HCT116 (cell line): ENCODE measurements at regions not wholly inside any gene's neighbourhood (a gene's known extent, or its start where the extent isn't known, plus 50 kb on each side); places are given as distances from the start of the nearest gene placed in this dataset.

Experiments
- ATAC-seq: fragments of 200-7000 bp; cut with Tn5 transposase; 2 replicates; pipeline ENCODE4 v1.9.1; 2020; ENCODE audit warnings: mild to moderate bottlenecking, moderate library complexity
- BruUV-seq: library from RNA; stranded (reverse); fragments of 400-500 nt; replicated peaks from 2 replicates; lab custom pipeline; 2021; lab: Mats Ljungman, UMichigan
- CTCF ChIA-PET: fragments of 300-600 bp; sonication (Branson Sonifier 250); formaldehyde crosslinking; loops from one replicate; lab custom pipeline; 2021; ENCODE audit warnings: antibody characterized with exemption; lab: Charles Lee
- POLR2A ChIA-PET: fragments of 300-600, 350-600 bp; sonication (Branson Sonifier 250); formaldehyde crosslinking; loops from one replicate; lab custom pipeline; 2021; ENCODE audit warnings: antibody characterized with exemption; lab: Charles Lee
- RAD21 ChIA-PET, 2 experiments: fragments of 300-600 bp; sonication (Branson Sonifier 250); formaldehyde crosslinking; loops; one replicate each; lab custom pipeline; 2023; ENCODE audit warnings: low total read pairs in 2 of 2; ENCODE audit not compliant: uncharacterized antibody in 2 of 2, unreplicated experiment in 2 of 2, low non-redundant PET in 1 of 2; lab: Charles Lee
- DNase-seq: peaks from one replicate; pipeline ENCODE4 v3.0.0-alpha.2; 2010; ENCODE audit warnings: low read depth, low spot score
- H2AFZ ChIP-seq: fragments of 200-600 bp; shearing (Covaris generic), sonication (generic); 2 replicates; pipeline ENCODE4 v1.6.1; 2017; ENCODE audit warnings: low read depth, mixed run types, mixed read lengths, antibody characterized with exemption, low read length; ENCODE audit not compliant: poor library complexity, severe bottlenecking
- H3K27ac ChIP-seq: 2 replicates; pipeline ENCODE4 v1.5.1; 2012; ENCODE audit warnings: low read depth, low read length
- H3K27me3 ChIP-seq: fragments of 200-600 bp; sonication (generic); 2 replicates; pipeline ENCODE4 v1.6.1; 2016; ENCODE audit warnings: mixed run types, low read length, mixed read lengths; ENCODE audit not compliant: insufficient read depth
- H3K36me3 ChIP-seq, 2 experiments: fragments of 200-500 bp in 1 of 2; fragments of 200-600 bp in 1 of 2; sonication (Bioruptor generic) in 1 of 2; sonication (generic) in 1 of 2; 2 replicates each; pipeline versions ENCODE4 v1.5.1 to v1.6.1; 2014 to 2016; ENCODE audit warnings: low read length in 2 of 2, inconsistent platforms in 1 of 2, mixed read lengths in 1 of 2, mixed run types in 1 of 2; ENCODE audit not compliant: insufficient read depth in 2 of 2, control insufficient read depth in 1 of 2
- H3K4me1 ChIP-seq, 2 experiments: fragments of 200-600 bp in 1 of 2; sonication (generic) in 1 of 2; 2 replicates each; pipeline versions ENCODE4 v1.5.1 to v1.6.1; 2012 to 2017; ENCODE audit warnings: low read length in 2 of 2, inconsistent platforms in 1 of 2, mild to moderate bottlenecking in 1 of 2, mixed read lengths in 1 of 2, mixed run types in 1 of 2, moderate library complexity in 1 of 2; ENCODE audit not compliant: insufficient read depth in 2 of 2, control insufficient read depth in 1 of 2
- H3K4me2 ChIP-seq: fragments of 200-600 bp; sonication (generic); 2 replicates; pipeline ENCODE4 v1.6.1; 2017; ENCODE audit warnings: mixed run types, low read length, mixed read lengths
- H3K4me3 ChIP-seq, 2 experiments: fragments of 200-600 bp in 1 of 2; sonication (generic) in 1 of 2; replicated peaks in 1 of 2; 2 replicates each; pipeline ENCODE4 v1.5.1; 2011 to 2016; ENCODE audit warnings: low read length in 2 of 2, control low read depth in 1 of 2, low read depth in 1 of 2, mild to moderate bottlenecking in 1 of 2, mixed read lengths in 1 of 2, mixed run types in 1 of 2
- H3K79me2 ChIP-seq: fragments of 200-600 bp; sonication (generic); 2 replicates; pipeline ENCODE4 v1.6.1; 2017; ENCODE audit warnings: mild to moderate bottlenecking, mixed run types, low read length, moderate library complexity, mixed read lengths; ENCODE audit not compliant: insufficient read depth
- H3K9ac ChIP-seq: fragments of 200-600 bp; sonication (generic); 2 replicates; pipeline ENCODE4 v1.6.1; 2016; ENCODE audit warnings: low read length, mixed read lengths
- H3K9me2 ChIP-seq: fragments of 200-600 bp; sonication (generic), shearing (Covaris generic); 2 replicates; pipeline ENCODE4 v1.6.1; 2017; ENCODE audit warnings: mixed run types, mild to moderate bottlenecking, moderate library complexity; ENCODE audit not compliant: insufficient read depth
- H3K9me3 ChIP-seq, 2 experiments: fragments of 200-500 bp in 1 of 2; fragments of 200-600 bp in 1 of 2; sonication (Bioruptor generic) in 1 of 2; sonication (generic) in 1 of 2; 2 replicates each; pipeline ENCODE4 v1.6.1; 2014 to 2017; ENCODE audit warnings: low read length in 2 of 2, mixed read lengths in 2 of 2, inconsistent platforms in 1 of 2, low read depth in 1 of 2, mild to moderate bottlenecking in 1 of 2, mixed run types in 1 of 2, moderate library complexity in 1 of 2; ENCODE audit not compliant: control insufficient read depth in 1 of 2, insufficient read depth in 1 of 2
- H4K20me1 ChIP-seq: fragments of 200-600 bp; sonication (generic), shearing (Covaris generic); 2 replicates; pipeline ENCODE4 v1.6.1; 2017; ENCODE audit warnings: mixed run types, mild to moderate bottlenecking, moderate library complexity; ENCODE audit not compliant: insufficient read depth
- CEBPB ChIP-seq: IDR thresholded peaks from 2 replicates; pipeline ENCODE4 v1.6.1; 2012; ENCODE audit warnings: low read depth
- EGR1 ChIP-seq: IDR thresholded peaks from 2 replicates; pipeline ENCODE4 v1.6.1; 2012; ENCODE audit warnings: low read depth
- ELF1 ChIP-seq: IDR thresholded peaks from 2 replicates; pipeline ENCODE4 v1.6.1; 2012; ENCODE audit warnings: low read depth, borderline replicate concordance
- EZH2 ChIP-seq: fragments of 200-600 bp; sonication (generic); IDR thresholded peaks from 2 replicates; pipeline ENCODE4 v1.6.1; 2017; ENCODE audit warnings: antibody characterized with exemption, mixed run types
- POLR2AphosphoS5 ChIP-seq: IDR thresholded peaks from 2 replicates; pipeline ENCODE4 v1.6.1; 2011; ENCODE audit warnings: mild to moderate bottlenecking, low read depth, low read length, moderate library complexity
- RAD21 ChIP-seq: IDR thresholded peaks from 2 replicates; pipeline ENCODE4 v1.6.1; 2012; ENCODE audit warnings: low read depth, mild to moderate bottlenecking
- SIN3A ChIP-seq: IDR thresholded peaks from 2 replicates; pipeline ENCODE4 v1.6.1; 2012; ENCODE audit warnings: low read depth
- SRF ChIP-seq: IDR thresholded peaks from 2 replicates; pipeline ENCODE4 v1.6.1; 2012; ENCODE audit warnings: low read depth
- TCF7L2 ChIP-seq: IDR thresholded peaks from 2 replicates; pipeline ENCODE4 v1.7.0; 2011; ENCODE audit warnings: borderline replicate concordance, inconsistent platforms; ENCODE audit not compliant: insufficient read depth, insufficient read length; ENCODE audit errors: extremely low read depth
- YY1 ChIP-seq: IDR thresholded peaks from 2 replicates; pipeline ENCODE4 v1.6.1; 2011; ENCODE audit warnings: low read length, low read depth, moderate library complexity, mild to moderate bottlenecking; ENCODE audit not compliant: insufficient replicate concordance; ENCODE audit errors: extremely low read depth
- ZFX ChIP-seq: fragments of 450-650 bp; IDR thresholded peaks from 2 replicates; pipeline ENCODE4 v1.6.1; 2017
- intact Hi-C: fragments of 100-400 bp; cut with micrococcal nuclease; formaldehyde crosslinking; loops from 2 replicates; pipeline ENCODE4 v1.10.0; 2022
- TF ChIP-seq, protein P1 (sequence below), 3 experiments: fragments of 200-600 bp in 1 of 3; sonication (generic) in 1 of 3; IDR thresholded peaks in 2 of 3; conservative IDR thresholded peaks in 1 of 3; 2 replicates each; pipeline ENCODE4 v1.5.1; 2012 to 2017; ENCODE audit warnings: low read depth in 2 of 3, low read length in 2 of 3, antibody characterized with exemption in 1 of 3, borderline replicate concordance in 1 of 3, control low read depth in 1 of 3, mild to moderate bottlenecking in 1 of 3, mixed read lengths in 1 of 3, mixed run types in 1 of 3, moderate library complexity in 1 of 3; ENCODE audit not compliant: insufficient read depth in 1 of 3

- ChIA-PET CTCF (no interaction called here), RAD21 (no interaction called here), POLR2A (no interaction called here)
- no peak for TF ChIP-seq CEBPB
- TF ChIP-seq ELF1 = no peak
- no peak for TF ChIP-seq ZFX
- TF ChIP-seq POLR2AphosphoS5 = no peak
- no peak for TF ChIP-seq EGR1
- TF ChIP-seq, protein P1, sequence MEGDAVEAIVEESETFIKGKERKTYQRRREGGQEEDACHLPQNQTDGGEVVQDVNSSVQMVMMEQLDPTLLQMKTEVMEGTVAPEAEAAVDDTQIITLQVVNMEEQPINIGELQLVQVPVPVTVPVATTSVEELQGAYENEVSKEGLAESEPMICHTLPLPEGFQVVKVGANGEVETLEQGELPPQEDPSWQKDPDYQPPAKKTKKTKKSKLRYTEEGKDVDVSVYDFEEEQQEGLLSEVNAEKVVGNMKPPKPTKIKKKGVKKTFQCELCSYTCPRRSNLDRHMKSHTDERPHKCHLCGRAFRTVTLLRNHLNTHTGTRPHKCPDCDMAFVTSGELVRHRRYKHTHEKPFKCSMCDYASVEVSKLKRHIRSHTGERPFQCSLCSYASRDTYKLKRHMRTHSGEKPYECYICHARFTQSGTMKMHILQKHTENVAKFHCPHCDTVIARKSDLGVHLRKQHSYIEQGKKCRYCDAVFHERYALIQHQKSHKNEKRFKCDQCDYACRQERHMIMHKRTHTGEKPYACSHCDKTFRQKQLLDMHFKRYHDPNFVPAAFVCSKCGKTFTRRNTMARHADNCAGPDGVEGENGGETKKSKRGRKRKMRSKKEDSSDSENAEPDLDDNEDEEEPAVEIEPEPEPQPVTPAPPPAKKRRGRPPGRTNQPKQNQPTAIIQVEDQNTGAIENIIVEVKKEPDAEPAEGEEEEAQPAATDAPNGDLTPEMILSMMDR (IDR thresholded peaks at IDR 0.05 in 2 of 3, conservative IDR thresholded peaks at IDR 0.05 in 1 of 3; ENCODE audit: borderline replicate concordance in 1 of 3, insufficient read depth in 1 of 3, low read depth in 2 of 3, low read length in 2 of 3) = no peak
- no peak for TF ChIP-seq TCF7L2
- no peak for TF ChIP-seq SIN3A
- TF ChIP-seq SRF = no peak
- no peak for TF ChIP-seq EZH2
- no peak for TF ChIP-seq RAD21
- TF ChIP-seq YY1 = no peak
- Histone ChIP-seq H3K9me3 (no peaks in the 10 kb centered on the region), H3K27me3 (peaks cover 47% of the 10 kb centered on the region), H3K4me1 (no peaks in the 10 kb centered on the region), H3K4me3 (no peak overlapping the region), H3K36me3 (no peaks in the 10 kb centered on the region), H3K79me2 (no peaks in the 10 kb centered on the region), H4K20me1 (no peaks in the 10 kb centered on the region), H3K27ac (no peak overlapping the region), H2AFZ (no peak overlapping the region), H3K9ac (no peak overlapping the region), H3K4me2 (no peak overlapping the region), H3K9me2 (no peaks in the 10 kb centered on the region)
- intact Hi-C loops = no loop called here
- BruUV-seq = no TSS peak
- DNase-seq (no peak), ATAC-seq (no peak)
Observed at GRCh38 chr2:65850695-65851094, 418.3 kb upstream of the SPRED2 start.
